IMR-90 (cell line): ENCODE measurements at regions not wholly inside any gene's neighbourhood (a gene's known extent, or its start where the extent isn't known, plus 50 kb on each side); places are given as distances from the start of the nearest gene placed in this dataset.

Experiments
- ATAC-seq: fragments of 200-7000 bp; cut with Tn5 transposase; 2 replicates; pipeline ENCODE4 v1.9.1; 2020; ENCODE audit warnings: low read depth, mild to moderate bottlenecking, moderate library complexity
- BruUV-seq: library from RNA; stranded (reverse); fragments of 400-500 nt; replicated peaks from 2 replicates; lab custom pipeline; 2021; lab: Mats Ljungman, UMichigan
- CTCF ChIA-PET: fragments of 300-600 bp; formaldehyde crosslinking; extraction: SDS; loops from one replicate; lab custom pipeline; 2021; ENCODE audit warnings: antibody characterized with exemption; lab: Yijun Ruan, JAX
- POLR2A ChIA-PET: fragments of 300-600 bp; sonication (Branson Sonifier 250); formaldehyde crosslinking; loops from one replicate; lab custom pipeline; 2022; ENCODE audit warnings: antibody characterized with exemption; ENCODE audit not compliant: unreplicated experiment; lab: Charles Lee
- DNase-seq: peaks from one replicate; pipeline ENCODE4 v3.0.0; 2013
- H2AFZ ChIP-seq: replicated peaks from 2 replicates; pipeline ENCODE3; 2013; ENCODE audit warnings: low read length, mild to moderate bottlenecking; ENCODE audit not compliant: poor library complexity
- H2AK5ac ChIP-seq: 2 replicates; pipeline ENCODE4 v1.6.1; 2013; ENCODE audit warnings: low read depth, low read length, inconsistent platforms
- H2AK9ac ChIP-seq: replicated peaks from 2 replicates; pipeline ENCODE3; 2013; ENCODE audit warnings: mild to moderate bottlenecking, low read depth, low read length, moderate library complexity; ENCODE audit not compliant: poor library complexity
- H2BK120ac ChIP-seq: 2 replicates; pipeline ENCODE4 v1.6.1; 2013; ENCODE audit warnings: low read depth, low read length, inconsistent platforms
- H2BK15ac ChIP-seq: 3 replicates; pipeline ENCODE4 v1.6.1; 2013; ENCODE audit warnings: low read depth, low read length, inconsistent platforms
- H2BK20ac ChIP-seq: 2 replicates; pipeline ENCODE4 v1.6.1; 2013; ENCODE audit warnings: low read depth, mild to moderate bottlenecking, inconsistent platforms, low read length, moderate library complexity
- H2BK5ac ChIP-seq: 2 replicates; pipeline ENCODE4 v1.6.1; 2013; ENCODE audit warnings: mild to moderate bottlenecking, low read depth, low read length, inconsistent platforms; ENCODE audit not compliant: poor library complexity, severe bottlenecking
- H3K14ac ChIP-seq: replicated peaks from 2 replicates; pipeline ENCODE4 v1.6.1; 2013; ENCODE audit warnings: low read depth, low read length, inconsistent platforms
- H3K18ac ChIP-seq: 2 replicates; pipeline ENCODE4 v1.6.1; 2013; ENCODE audit warnings: low read depth, low read length, control low read depth
- H3K23ac ChIP-seq: 2 replicates; pipeline ENCODE4 v1.6.1; 2013; ENCODE audit warnings: low read depth, low read length, inconsistent platforms
- H3K27ac ChIP-seq: 2 replicates; pipeline ENCODE4 v1.5.1; 2013; ENCODE audit warnings: mild to moderate bottlenecking, control low read depth, low read length; ENCODE audit not compliant: insufficient read depth
- H3K27me3 ChIP-seq: 2 replicates; pipeline ENCODE4 v1.6.1; 2013; ENCODE audit warnings: low read length; ENCODE audit not compliant: control insufficient read depth, insufficient read depth
- H3K36me3 ChIP-seq: 2 replicates; pipeline ENCODE4 v1.6.1; 2013; ENCODE audit warnings: low read length, mixed read lengths; ENCODE audit not compliant: control insufficient read depth, insufficient read depth
- H3K4ac ChIP-seq: 2 replicates; pipeline ENCODE4 v1.6.1; 2013; ENCODE audit warnings: low read depth, low read length, inconsistent platforms
- H3K4me1 ChIP-seq: 2 replicates; pipeline ENCODE4 v1.6.1; 2013; ENCODE audit warnings: low read length, mixed read lengths; ENCODE audit not compliant: control insufficient read depth, insufficient read depth
- H3K4me2 ChIP-seq: 2 replicates; pipeline ENCODE4 v1.6.1; 2013; ENCODE audit warnings: low read depth, mild to moderate bottlenecking, control low read depth, low read length, moderate library complexity
- H3K4me3 ChIP-seq: 2 replicates; pipeline ENCODE4 v1.5.1; 2013; ENCODE audit warnings: low read depth, mild to moderate bottlenecking, control low read depth, low read length, moderate library complexity; ENCODE audit not compliant: insufficient read depth
- H3K56ac ChIP-seq: 2 replicates; pipeline ENCODE4 v1.6.1; 2013; ENCODE audit warnings: low read length, inconsistent platforms; ENCODE audit not compliant: insufficient read depth; ENCODE audit errors: extremely low read depth
- H3K79me1 ChIP-seq, 2 experiments: 2 replicates each; pipeline ENCODE4 v1.6.1; 2013; ENCODE audit warnings: low read length in 2 of 2, inconsistent platforms in 1 of 2, low read depth in 1 of 2
- H3K9ac ChIP-seq: 2 replicates; pipeline ENCODE4 v1.6.1; 2013; ENCODE audit warnings: low read depth, low read length, control low read depth
- H3K9me1 ChIP-seq: 2 replicates; pipeline ENCODE4 v1.6.1; 2013; ENCODE audit warnings: low read length, inconsistent platforms; ENCODE audit not compliant: insufficient read depth
- H3K9me3 ChIP-seq: 2 replicates; pipeline ENCODE4 v1.6.1; 2013; ENCODE audit warnings: low read length; ENCODE audit not compliant: control insufficient read depth, insufficient read depth
- H4K20me1 ChIP-seq: 2 replicates; pipeline ENCODE4 v1.6.1; 2013; ENCODE audit warnings: low read length, inconsistent platforms; ENCODE audit not compliant: insufficient read depth
- H4K5ac ChIP-seq: 2 replicates; pipeline ENCODE4 v1.6.1; 2013; ENCODE audit warnings: mild to moderate bottlenecking, low read depth, low read length, control low read depth
- H4K8ac ChIP-seq, 2 experiments: 2 replicates each; pipeline ENCODE4 v1.6.1; 2013; ENCODE audit warnings: low read depth in 2 of 2, low read length in 2 of 2, control low read depth in 1 of 2, inconsistent platforms in 1 of 2
- H4K91ac ChIP-seq: 2 replicates; pipeline ENCODE4 v1.6.1; 2013; ENCODE audit warnings: low read depth, low read length, inconsistent platforms; ENCODE audit not compliant: insufficient read depth
- MAFK ChIP-seq: IDR thresholded peaks from 2 replicates; pipeline ENCODE4 v1.6.1; 2012; ENCODE audit warnings: low read depth, low read length, improper control_type of control experiment
- MAZ ChIP-seq: IDR thresholded peaks from 2 replicates; pipeline ENCODE4 v1.6.1; 2012; ENCODE audit warnings: low read depth, mild to moderate bottlenecking, low read length, improper control_type of control experiment, moderate library complexity, borderline replicate concordance
- MXI1 ChIP-seq: IDR thresholded peaks from 2 replicates; pipeline ENCODE4 v1.6.1; 2012; ENCODE audit warnings: low read depth, mild to moderate bottlenecking, low read length, moderate library complexity, borderline replicate concordance
- RAD21 ChIP-seq: IDR thresholded peaks from 2 replicates; pipeline ENCODE4 v1.6.1; 2012; ENCODE audit warnings: low read length, improper control_type of control experiment
- RFX5 ChIP-seq: IDR thresholded peaks from 2 replicates; pipeline ENCODE4 v1.8.0; 2012; ENCODE audit warnings: low read depth, mild to moderate bottlenecking, low read length, moderate library complexity
- WGBS, 2 experiments: methylation state at CpG; one replicate each; pipeline versions ENCODE4 v1.1.5 to v1.1.7; 2013; ENCODE audit warnings: missing lambda C conversion rate in 2 of 2; ENCODE audit not compliant: insufficient read length in 1 of 2; ENCODE audit errors: extremely low coverage in 2 of 2; 5-methylcytosine and 5-hydroxymethylcytosine counted together
- dilution Hi-C: fragments of 300-500 bp; cut with HindIII; formaldehyde crosslinking; loops from one replicate; pipeline ENCODE4 v1.14.3; 2018; ENCODE audit warnings: low sequenced_read_pairs; ENCODE audit not compliant: unreplicated experiment
- in situ Hi-C: fragments of 300-500 bp; cut with MboI; formaldehyde crosslinking; loops from 3 replicates; pipeline ENCODE4 v1.14.3; 2019; ENCODE audit warnings: low sequenced_read_pairs, inconsistent platforms, mixed read lengths
- intact Hi-C: fragments of 100-400 bp; cut with micrococcal nuclease; formaldehyde crosslinking; loops from 2 replicates; pipeline ENCODE4 v1.10.0; 2022
- TF ChIP-seq, protein P1 (sequence below): fragments of 150-350 bp; IDR thresholded peaks from 2 replicates; pipeline ENCODE4 v1.6.1; 2017; ENCODE audit warnings: mild to moderate bottlenecking, antibody characterized with exemption, low read length, low read depth

DNA sequence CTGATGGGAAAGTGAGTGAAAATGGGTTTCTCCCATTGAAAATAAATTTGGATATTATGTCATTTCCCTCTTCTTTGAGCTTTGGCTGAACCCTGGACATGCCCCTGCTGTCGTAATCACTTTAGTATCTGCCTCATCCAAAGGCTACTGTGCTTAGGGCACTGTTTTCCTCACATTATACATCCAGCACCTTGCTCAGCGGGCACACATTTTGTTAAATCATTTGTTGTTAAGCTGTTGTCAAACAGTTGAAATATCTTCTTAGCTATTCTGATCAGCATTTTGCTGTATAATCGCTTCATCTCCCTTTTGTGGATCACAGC, 352.7 kb upstream of the CD180 start:
- H3K23ac ChIP-seq: no peak overlapping the region
- no peaks in the 10 kb centered on the region for H3K36me3 ChIP-seq
- H3K18ac ChIP-seq: no peak overlapping the region
- no peak overlapping the region for H2AFZ ChIP-seq
- TF ChIP-seq MXI1: no peak
- no peak for TF ChIP-seq RAD21
- TF ChIP-seq MAFK: no peak
- TF ChIP-seq RFX5: no peak
- TF ChIP-seq, protein P1, sequence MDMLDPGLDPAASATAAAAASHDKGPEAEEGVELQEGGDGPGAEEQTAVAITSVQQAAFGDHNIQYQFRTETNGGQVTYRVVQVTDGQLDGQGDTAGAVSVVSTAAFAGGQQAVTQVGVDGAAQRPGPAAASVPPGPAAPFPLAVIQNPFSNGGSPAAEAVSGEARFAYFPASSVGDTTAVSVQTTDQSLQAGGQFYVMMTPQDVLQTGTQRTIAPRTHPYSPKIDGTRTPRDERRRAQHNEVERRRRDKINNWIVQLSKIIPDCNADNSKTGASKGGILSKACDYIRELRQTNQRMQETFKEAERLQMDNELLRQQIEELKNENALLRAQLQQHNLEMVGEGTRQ: no peak
- TF ChIP-seq MAZ: no peak
- no peak overlapping the region for H4K8ac ChIP-seq
- no peak overlapping the region for H4K5ac ChIP-seq
- H2BK15ac ChIP-seq: no peak overlapping the region
- H3K9me1 ChIP-seq: no peaks in the 10 kb centered on the region
- ATAC-seq (no peak), DNase-seq (no peak)
- CTCF ChIA-PET: no interaction called here
- H2AK5ac ChIP-seq: no peak overlapping the region
- in situ Hi-C loops: no loop called here
- no peak overlapping the region for H2BK5ac ChIP-seq
- no peak overlapping the region for H3K9ac ChIP-seq
- no peaks in the 10 kb centered on the region for H3K79me1 ChIP-seq
- no peaks in the 10 kb centered on the region for H3K4me1 ChIP-seq
- no TSS peak for BruUV-seq
- H4K91ac ChIP-seq: no peak overlapping the region
- no peak overlapping the region for H2BK20ac ChIP-seq
- H2BK120ac ChIP-seq: no peak overlapping the region
- intact Hi-C loops: no loop called here
- H3K4me2 ChIP-seq: no peak overlapping the region
- no peak overlapping the region for H3K14ac ChIP-seq
- POLR2A ChIA-PET: no interaction called here
- no peak overlapping the region for H3K4ac ChIP-seq
- no peak overlapping the region for H2AK9ac ChIP-seq
- no peaks in the 10 kb centered on the region for H3K27me3 ChIP-seq
- dilution Hi-C loops: no loop called here
- H3K4me3 ChIP-seq: no peak overlapping the region
- WGBS, 2 experiments: no CpG with 5 or more reads among the region's 3 CpGs
- H3K56ac ChIP-seq: no peak overlapping the region
- no peak overlapping the region for H3K27ac ChIP-seq
- no peaks in the 10 kb centered on the region for H3K9me3 ChIP-seq
- no peaks in the 10 kb centered on the region for H4K20me1 ChIP-seq
